SK-N-SH (cell line): ENCODE measurements at regions not wholly inside any gene's neighbourhood (a gene's known extent, or its start where the extent isn't known, plus 50 kb on each side); places are given as distances from the start of the nearest gene placed in this dataset.

Source experiments
- CTCF ChIA-PET: fragments of 300-600, 350-600 bp; formaldehyde crosslinking; extraction: SDS; loops from one replicate; lab custom pipeline; 2021; lab: Yijun Ruan, JAX
- POLR2A ChIA-PET: fragments of 350-600 bp; sonication (Branson Sonifier 250); formaldehyde crosslinking; extraction: SDS; loops from one replicate; lab custom pipeline; 2020; ENCODE audit warnings: antibody characterized with exemption, inconsistent platforms; lab: Yijun Ruan, JAX
- DNase-seq: peaks from one replicate; pipeline ENCODE4 v3.0.0; 2012
- H2AFZ ChIP-seq: fragments of 200-600 bp; sonication (generic); 2 replicates; pipeline ENCODE4 v1.8.1; 2016; ENCODE audit warnings: antibody characterized with exemption, mild to moderate bottlenecking, low read depth
- H3F3A ChIP-seq: fragments of 200-600 bp; sonication (generic); replicated peaks from 2 replicates; pipeline ENCODE3; 2016; ENCODE audit warnings: antibody characterized with exemption, mild to moderate bottlenecking; ENCODE audit not compliant: insufficient read depth
- H3K27ac ChIP-seq, 2 experiments: fragments of 200-500 bp in 1 of 2; fragments of 200-600 bp in 1 of 2; sonication (Bioruptor generic) in 1 of 2; sonication (generic), shearing (Covaris generic) in 1 of 2; 2 replicates each; pipeline versions ENCODE4 v1.5.1 to v1.6.1; 2014 to 2016; ENCODE audit warnings: low read depth in 2 of 2, inconsistent platforms in 1 of 2, low read length in 1 of 2, mild to moderate bottlenecking in 1 of 2, mixed read lengths in 1 of 2
- H3K27me3 ChIP-seq: fragments of 200-600 bp; sonication (generic), shearing (Covaris generic); 2 replicates; pipeline ENCODE4 v1.6.1; 2016; ENCODE audit warnings: mixed run types; ENCODE audit not compliant: insufficient read depth
- H3K36me3 ChIP-seq, 2 experiments: fragments of 200-500 bp in 1 of 2; fragments of 200-600 bp in 1 of 2; sonication (Bioruptor generic) in 1 of 2; sonication (generic) in 1 of 2; replicated peaks in 1 of 2; 2 replicates each; pipeline versions ENCODE3 to v1.5.1; 2014 to 2016; ENCODE audit warnings: low read length in 1 of 2, mild to moderate bottlenecking in 1 of 2; ENCODE audit not compliant: insufficient read depth in 2 of 2, control insufficient read depth in 1 of 2
- H3K4me1 ChIP-seq, 2 experiments: fragments of 200-500 bp in 1 of 2; fragments of 200-600 bp in 1 of 2; sonication (Bioruptor generic) in 1 of 2; sonication (generic), shearing (Covaris generic) in 1 of 2; 2 replicates each; pipeline versions ENCODE4 v1.5.1 to v1.6.1; 2014 to 2016; ENCODE audit warnings: low read depth in 1 of 2, low read length in 1 of 2, mixed run types in 1 of 2; ENCODE audit not compliant: insufficient read depth in 2 of 2, control insufficient read depth in 1 of 2
- H3K4me2 ChIP-seq: fragments of 200-600 bp; sonication (generic), shearing (Covaris generic); 2 replicates; pipeline ENCODE4 v1.6.1; 2017; ENCODE audit warnings: mixed run types
- H3K4me3 ChIP-seq, 2 experiments: fragments of 200-500 bp in 1 of 2; fragments of 200-600 bp in 1 of 2; sonication (Bioruptor generic) in 1 of 2; sonication (generic), shearing (Covaris generic) in 1 of 2; 2 replicates each; pipeline versions ENCODE4 v1.5.1 to v1.8.1; 2014 to 2016; ENCODE audit warnings: low read depth in 2 of 2, inconsistent platforms in 1 of 2, low read length in 1 of 2, mild to moderate bottlenecking in 1 of 2, mixed read lengths in 1 of 2, moderate library complexity in 1 of 2
- H3K79me2 ChIP-seq: fragments of 200-600 bp; sonication (generic); 2 replicates; pipeline ENCODE4 v1.8.1; 2017; ENCODE audit warnings: mild to moderate bottlenecking; ENCODE audit not compliant: insufficient read depth
- H3K9ac ChIP-seq: fragments of 200-600 bp; sonication (generic); 2 replicates; pipeline ENCODE4 v1.6.1; 2017; ENCODE audit warnings: mixed run types
- H3K9me2 ChIP-seq: fragments of 200-600 bp; sonication (generic); 2 replicates; pipeline ENCODE4 v1.6.1; 2017; ENCODE audit warnings: mixed run types
- H3K9me3 ChIP-seq: fragments of 200-600 bp; sonication (generic); 2 replicates; pipeline ENCODE4 v1.6.1; 2017; ENCODE audit warnings: mixed run types, mild to moderate bottlenecking, moderate library complexity
- H4K20me1 ChIP-seq: fragments of 200-600 bp; sonication (generic); 2 replicates; pipeline ENCODE4 v1.6.1; 2017; ENCODE audit warnings: mild to moderate bottlenecking, mixed run types; ENCODE audit not compliant: insufficient read depth
- EP300 ChIP-seq, 2 experiments: IDR thresholded peaks; 2 replicates each; pipeline versions ENCODE4 v1.4.0 to v1.6.1; 2012; ENCODE audit warnings: borderline replicate concordance in 1 of 2, low read depth in 1 of 2, low read length in 1 of 2
- GATA2 ChIP-seq: sonication (generic); formaldehyde crosslinking; IDR thresholded peaks from 2 replicates; pipeline ENCODE4 v1.5.0; 2020; ENCODE audit warnings: mild to moderate bottlenecking, missing genetic modification reagents
- JUND ChIP-seq: IDR thresholded peaks from 2 replicates; pipeline ENCODE4 v1.4.0; 2012
- NRF1 ChIP-seq: IDR thresholded peaks from 2 replicates; pipeline ENCODE4 v1.6.1; 2012; ENCODE audit warnings: low read depth, mild to moderate bottlenecking, low read length
- POLR2AphosphoS5 ChIP-seq: IDR thresholded peaks from 2 replicates; pipeline ENCODE4 v1.6.1; 2012; ENCODE audit warnings: low read depth, low read length
- RAD21 ChIP-seq: IDR thresholded peaks from 2 replicates; pipeline ENCODE4 v1.6.1; 2012; ENCODE audit warnings: mild to moderate bottlenecking, low read length
- RCOR1 ChIP-seq: fragments of 150-350 bp; IDR thresholded peaks from 2 replicates; pipeline ENCODE4 v1.6.1; 2017; ENCODE audit warnings: antibody characterized with exemption, low read length
- SMC3 ChIP-seq: IDR thresholded peaks from 2 replicates; pipeline ENCODE4 v1.6.1; 2012; ENCODE audit warnings: low read depth, low read length, improper control_type of control experiment
- TCF12 ChIP-seq: IDR thresholded peaks from 2 replicates; pipeline ENCODE4 v1.4.0; 2012
- TEAD4 ChIP-seq: IDR thresholded peaks from 2 replicates; pipeline ENCODE4 v1.4.0; 2012; ENCODE audit warnings: mild to moderate bottlenecking, borderline replicate concordance; ENCODE audit not compliant: insufficient read depth
- YY1 ChIP-seq: IDR thresholded peaks from 2 replicates; pipeline ENCODE4 v1.4.0; 2012; ENCODE audit warnings: low read depth, mild to moderate bottlenecking
- WGBS: methylation state at CpG from one replicate; pipeline ENCODE4 v1.1.6; 2017; ENCODE audit warnings: low lambda C conversion rate; 5-methylcytosine and 5-hydroxymethylcytosine counted together
- TF ChIP-seq, protein P1 (sequence below): fragments of 200-600 bp; sonication (generic); IDR thresholded peaks from 2 replicates; pipeline ENCODE4 v1.6.1; 2017; ENCODE audit warnings: antibody characterized with exemption, mild to moderate bottlenecking, moderate library complexity
- TF ChIP-seq, protein P2 (sequence below): IDR thresholded peaks from 2 replicates; pipeline ENCODE4; 2012

DNA sequence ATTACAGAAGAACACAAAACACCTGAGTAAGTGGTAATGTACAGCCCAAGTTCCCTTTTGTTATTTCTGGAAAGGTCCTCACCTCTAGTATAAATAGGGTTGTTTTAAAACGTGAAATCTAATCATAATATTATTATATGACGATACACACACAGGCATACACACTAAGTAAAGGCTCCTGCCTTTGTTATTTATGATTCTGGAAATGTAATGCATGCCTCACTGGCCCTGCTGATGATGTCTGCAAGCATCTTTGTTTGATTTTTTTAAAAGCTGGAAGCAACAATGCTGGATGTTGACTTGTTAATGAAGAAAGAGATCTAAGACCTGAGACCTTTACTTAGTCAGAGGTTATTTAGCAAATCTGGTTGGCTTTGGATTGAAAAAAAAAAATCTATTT, 307.4 kb upstream of the SORCS1 start:
- Histone ChIP-seq H4K20me1 (no peaks in the 10 kb centered on the region), H3K4me3 (no peak overlapping the region), H3K27ac (no peak overlapping the region), H3K9me3 (no peaks in the 10 kb centered on the region), H3K27me3 (no peaks in the 10 kb centered on the region), H3K9ac (no peak overlapping the region), H3K79me2 (no peaks in the 10 kb centered on the region), H3K36me3 (no peaks in the 10 kb centered on the region), H3F3A (no peaks in the 10 kb centered on the region), H3K4me1 (no peaks in the 10 kb centered on the region), H2AFZ (no peak overlapping the region), H3K4me2 (no peak overlapping the region), H3K9me2 (no peaks in the 10 kb centered on the region)
- DNase-seq = no peak
- TF ChIP-seq, protein P1, sequence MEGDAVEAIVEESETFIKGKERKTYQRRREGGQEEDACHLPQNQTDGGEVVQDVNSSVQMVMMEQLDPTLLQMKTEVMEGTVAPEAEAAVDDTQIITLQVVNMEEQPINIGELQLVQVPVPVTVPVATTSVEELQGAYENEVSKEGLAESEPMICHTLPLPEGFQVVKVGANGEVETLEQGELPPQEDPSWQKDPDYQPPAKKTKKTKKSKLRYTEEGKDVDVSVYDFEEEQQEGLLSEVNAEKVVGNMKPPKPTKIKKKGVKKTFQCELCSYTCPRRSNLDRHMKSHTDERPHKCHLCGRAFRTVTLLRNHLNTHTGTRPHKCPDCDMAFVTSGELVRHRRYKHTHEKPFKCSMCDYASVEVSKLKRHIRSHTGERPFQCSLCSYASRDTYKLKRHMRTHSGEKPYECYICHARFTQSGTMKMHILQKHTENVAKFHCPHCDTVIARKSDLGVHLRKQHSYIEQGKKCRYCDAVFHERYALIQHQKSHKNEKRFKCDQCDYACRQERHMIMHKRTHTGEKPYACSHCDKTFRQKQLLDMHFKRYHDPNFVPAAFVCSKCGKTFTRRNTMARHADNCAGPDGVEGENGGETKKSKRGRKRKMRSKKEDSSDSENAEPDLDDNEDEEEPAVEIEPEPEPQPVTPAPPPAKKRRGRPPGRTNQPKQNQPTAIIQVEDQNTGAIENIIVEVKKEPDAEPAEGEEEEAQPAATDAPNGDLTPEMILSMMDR = no peak
- TF ChIP-seq RCOR1 (no peak), TEAD4 (no peak), JUND (no peak), NRF1 (no peak), SMC3 (no peak), RAD21 (no peak), TCF12 (no peak)
- TF ChIP-seq, protein P2, sequence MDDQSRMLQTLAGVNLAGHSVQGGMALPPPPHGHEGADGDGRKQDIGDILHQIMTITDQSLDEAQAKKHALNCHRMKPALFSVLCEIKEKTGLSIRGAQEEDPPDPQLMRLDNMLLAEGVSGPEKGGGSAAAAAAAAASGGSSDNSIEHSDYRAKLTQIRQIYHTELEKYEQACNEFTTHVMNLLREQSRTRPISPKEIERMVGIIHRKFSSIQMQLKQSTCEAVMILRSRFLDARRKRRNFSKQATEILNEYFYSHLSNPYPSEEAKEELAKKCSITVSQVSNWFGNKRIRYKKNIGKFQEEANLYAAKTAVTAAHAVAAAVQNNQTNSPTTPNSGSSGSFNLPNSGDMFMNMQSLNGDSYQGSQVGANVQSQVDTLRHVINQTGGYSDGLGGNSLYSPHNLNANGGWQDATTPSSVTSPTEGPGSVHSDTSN = no peak
- 39% methylated on average over 2 of the region's 2 CpGs for WGBS
- POLR2A ChIA-PET = no interaction called here
- CTCF ChIA-PET = no interaction called here

DNA sequence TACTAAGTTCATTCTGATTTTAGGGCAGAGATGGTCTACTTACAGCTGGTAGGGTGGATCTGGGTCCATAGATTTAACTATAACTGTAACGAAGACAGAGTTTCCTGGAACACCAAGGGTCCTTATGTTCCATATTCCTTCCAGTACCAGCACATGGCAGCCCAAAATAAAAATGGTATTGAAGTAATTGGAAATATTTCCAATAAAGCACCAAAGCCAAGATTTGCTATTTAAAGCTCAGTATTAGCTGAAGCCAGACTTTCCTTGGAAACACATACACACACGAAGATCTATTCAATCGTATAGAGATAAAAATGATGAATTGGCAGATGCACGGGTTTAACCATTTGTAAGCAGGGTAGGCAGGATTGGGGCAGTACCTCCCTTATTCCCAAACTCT, 289.1 kb upstream of the SORCS1 start:
- Histone ChIP-seq H3K79me2 (no peaks in the 10 kb centered on the region), H3K4me2 (no peak overlapping the region), H3K4me1 (no peaks in the 10 kb centered on the region; a peak in 1 of 4 replicates), H3K9ac (no peak overlapping the region), H3K36me3 (no peaks in the 10 kb centered on the region), H3K9me3 (no peaks in the 10 kb centered on the region), H2AFZ (no peak overlapping the region), H4K20me1 (no peaks in the 10 kb centered on the region), H3F3A (no peaks in the 10 kb centered on the region), H3K4me3 (no peak overlapping the region), H3K27me3 (no peaks in the 10 kb centered on the region), H3K27ac (no peak overlapping the region), H3K9me2 (no peaks in the 10 kb centered on the region)
- TF ChIP-seq POLR2AphosphoS5 (no peak), SMC3 (no peak), EP300 (IDR thresholded peaks at IDR 0.05; ENCODE audit: borderline replicate concordance in 1 of 2, low read depth in 1 of 2, low read length in 1 of 2) (no peak), YY1 (no peak), GATA2 (CRISPR knock-in tag) (no peak), TEAD4 (no peak), RAD21 (no peak)
- TF ChIP-seq, protein P2 = no peak
- DNase-seq = no peak
- WGBS = 59% methylated on average over 4 of the region's 4 CpGs
- ChIA-PET POLR2A (no interaction called here), CTCF (no interaction called here)
